ENCODE measurements at regions not wholly inside any gene's neighbourhood (a gene's known extent, or its start where the extent isn't known, plus 50 kb on each side); places are given as distances from the start of the nearest gene placed in this dataset.

- ATAC-seq: no peak
- no peak for DNase-seq
- Histone ChIP-seq H3K9me3 (no peaks in the 10 kb centered on the region), H3K4me1 (ENCODE audit: low read depth) (no peaks in the 10 kb centered on the region), H3K36me3 (ENCODE audit: low read depth) (no peaks in the 10 kb centered on the region), H3K4me3 (no peak overlapping the region)
- no peak for TF ChIP-seq CTCF (IDR thresholded peaks at IDR 0.05)
- intact Hi-C loops (cut with DNase I, micrococcal nuclease): no loop called here
Measured at GRCh38 chrX:148412006-148412405, 88.4 kb upstream of the AFF2 start.

- intact Hi-C loops (cut with DNase I, micrococcal nuclease): no loop called here
- Histone ChIP-seq H3K4me1 (ENCODE audit: low read depth) (no peaks in the 10 kb centered on the region), H3K36me3 (ENCODE audit: low read depth) (no peaks in the 10 kb centered on the region), H3K9me3 (no peaks in the 10 kb centered on the region), H3K4me3 (no peak overlapping the region)
- ATAC-seq (no peak), DNase-seq (no peak)
- no peak for TF ChIP-seq CTCF (IDR thresholded peaks at IDR 0.05)
Measured at GRCh38 chrX:148416142-148416541, 84.3 kb upstream of the AFF2 start.

GRCh38 chrX:148416931-148417330 lies 83.5 kb upstream of the AFF2 start:
- no peaks in the 10 kb centered on the region for H3K9me3 ChIP-seq
- H3K4me3 ChIP-seq: no peak overlapping the region
- H3K4me1 ChIP-seq (ENCODE audit: low read depth): no peaks in the 10 kb centered on the region
- DNase-seq (no peak), ATAC-seq (no peak)
- no peak for TF ChIP-seq CTCF (IDR thresholded peaks at IDR 0.05)
- H3K36me3 ChIP-seq (ENCODE audit: low read depth): no peaks in the 10 kb centered on the region
- intact Hi-C loops (cut with DNase I, micrococcal nuclease): no loop called here

GRCh38 chrX:148417934-148418333 lies 82.5 kb upstream of the AFF2 start:
- no peaks in the 10 kb centered on the region for H3K4me1 ChIP-seq (ENCODE audit: low read depth)
- H3K36me3 ChIP-seq (ENCODE audit: low read depth): no peaks in the 10 kb centered on the region
- TF ChIP-seq CTCF (IDR thresholded peaks at IDR 0.05): no peak
- no peak for DNase-seq
- no peak overlapping the region for H3K4me3 ChIP-seq
- ATAC-seq: no peak
- H3K9me3 ChIP-seq: no peaks in the 10 kb centered on the region
- intact Hi-C loops (cut with DNase I, micrococcal nuclease): no loop called here

GRCh38 chrX:148422526-148422925 lies 77.9 kb upstream of the AFF2 start:
- no peak overlapping the region for H3K4me3 ChIP-seq
- no peak for ATAC-seq
- no peak for TF ChIP-seq CTCF (IDR thresholded peaks at IDR 0.05)
- intact Hi-C loops (cut with DNase I, micrococcal nuclease): no loop called here
- no peak for DNase-seq
- H3K9me3 ChIP-seq: no peaks in the 10 kb centered on the region
- no peaks in the 10 kb centered on the region for H3K36me3 ChIP-seq (ENCODE audit: low read depth)
- no peaks in the 10 kb centered on the region for H3K4me1 ChIP-seq (ENCODE audit: low read depth)

GRCh38 chrX:148424570-148424969 lies 75.8 kb upstream of the AFF2 start:
- no peak for DNase-seq
- H3K4me1 ChIP-seq (ENCODE audit: low read depth): no peaks in the 10 kb centered on the region
- intact Hi-C loops (cut with DNase I, micrococcal nuclease): no loop called here
- H3K36me3 ChIP-seq (ENCODE audit: low read depth): no peaks in the 10 kb centered on the region
- no peaks in the 10 kb centered on the region for H3K9me3 ChIP-seq
- H3K4me3 ChIP-seq: no peak overlapping the region
- no peak for ATAC-seq
- no peak for TF ChIP-seq CTCF (IDR thresholded peaks at IDR 0.05)

All from mucosa of descending colon (tissue), 3 donors.